ENCODE measurements at regions not wholly inside any gene's neighbourhood (a gene's known extent, or its start where the extent isn't known, plus 50 kb on each side); places are given as distances from the start of the nearest gene placed in this dataset.

DNA sequence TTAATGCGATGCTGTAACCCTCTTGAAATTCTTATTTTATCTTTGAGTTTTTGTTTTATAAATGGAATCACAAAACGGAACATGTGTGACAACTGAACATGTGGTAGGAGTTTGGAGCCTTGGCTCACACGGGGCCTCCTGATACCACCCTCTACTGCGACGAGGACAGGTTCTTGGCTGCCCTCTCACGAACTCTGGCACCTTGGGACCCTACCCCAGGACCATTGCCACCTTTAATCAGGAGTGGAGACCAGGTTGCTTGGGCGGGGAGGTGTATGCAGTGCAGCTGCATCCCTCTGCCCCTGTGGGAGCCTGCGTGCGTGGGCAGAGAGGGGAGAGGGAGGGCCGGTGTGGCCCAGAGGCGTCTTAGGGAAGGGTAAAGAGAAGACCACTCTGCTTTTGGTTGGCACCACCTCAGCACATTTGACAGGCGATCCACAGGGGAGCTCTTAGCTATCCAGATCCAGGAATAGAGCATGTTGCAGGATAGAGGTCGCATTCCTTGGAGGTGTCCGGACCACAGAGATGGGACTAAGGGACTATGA, 753.9 kb upstream of the PTPRD start:
- TF ChIP-seq JUN (IDR thresholded peaks at IDR 0.05; ENCODE audit: borderline replicate concordance, insufficient read depth, insufficient read length, low read depth) (no peak), CTCF (IDR thresholded peaks at IDR 0.05; ENCODE audit: extremely low read depth in 1 of 2, insufficient read depth in 1 of 2, low read depth in 1 of 2, low read length in 2 of 2) (no peak)
